Natural killer cell (primary cell): ENCODE measurements at regions not wholly inside any gene's neighbourhood (a gene's known extent, or its start where the extent isn't known, plus 50 kb on each side); places are given as distances from the start of the nearest gene placed in this dataset.

Experiments used
- ATAC-seq, 3 donors: fragments of 150-1000 bp in 2 of 3; fragments of 200-7000 bp in 1 of 3; cut with Tn5 transposase; 1 replicate in 1 of 3; 2 replicates in 2 of 3; pipeline ENCODE4 v1.10.0; 2021; ENCODE audit warnings: mild to moderate bottlenecking in 2 of 3, moderate library complexity in 2 of 3
- DNase-seq, 2 donors: peaks; one replicate each; pipeline versions ENCODE4 v3.0.0 to v3.0.0-alpha.2; 2013 to 2021; ENCODE audit warnings: mixed read lengths in 1 of 2
- H3K27ac ChIP-seq: one replicate; pipeline ENCODE4 v1.5.1; 2013; ENCODE audit warnings: mild to moderate bottlenecking, low read length
- H3K27me3 ChIP-seq: one replicate; pipeline ENCODE4 v1.6.1; 2013; ENCODE audit warnings: low read length; ENCODE audit not compliant: control insufficient read depth, insufficient read depth
- H3K36me3 ChIP-seq: one replicate; pipeline ENCODE4 v1.6.1; 2013; ENCODE audit warnings: low read length; ENCODE audit not compliant: control insufficient read depth, insufficient read depth
- H3K4me1 ChIP-seq: one replicate; pipeline ENCODE4 v1.6.1; 2013; ENCODE audit warnings: low read length; ENCODE audit not compliant: control insufficient read depth, insufficient read depth
- H3K4me3 ChIP-seq: one replicate; pipeline ENCODE4 v1.5.1; 2013; ENCODE audit warnings: low read length
- H3K9me3 ChIP-seq: one replicate; pipeline ENCODE4 v1.6.1; 2013; ENCODE audit warnings: low read length; ENCODE audit not compliant: control insufficient read depth, insufficient read depth
- H3K27ac Mint-ChIP-seq, 2 donors: one replicate each; pipeline ENCODE4 v1.8.0; 2022; ENCODE audit warnings: mild to moderate bottlenecking in 2 of 2, mixed read lengths in 2 of 2, moderate library complexity in 1 of 2
- H3K27me3 Mint-ChIP-seq, 2 donors: one replicate each; pipeline ENCODE4 v1.8.0; 2022; ENCODE audit warnings: low read depth in 2 of 2, mixed read lengths in 2 of 2
- H3K36me3 Mint-ChIP-seq: one replicate; pipeline ENCODE4 v1.8.0; 2022; ENCODE audit warnings: mixed read lengths
- H3K4me1 Mint-ChIP-seq, 2 donors: one replicate each; pipeline ENCODE4 v1.8.0; 2022; ENCODE audit warnings: mixed read lengths in 2 of 2
- H3K4me3 Mint-ChIP-seq: one replicate; pipeline ENCODE4 v1.8.0; 2022; ENCODE audit warnings: mild to moderate bottlenecking, moderate library complexity, mixed read lengths
- H3K9me3 Mint-ChIP-seq, 2 donors: one replicate each; pipeline ENCODE4 v1.8.0; 2022; ENCODE audit warnings: mixed read lengths in 2 of 2
- CTCF ChIP-seq: fragments of 200-600 bp; IDR thresholded peaks from one replicate; pipeline ENCODE4 v1.8.0; 2022; ENCODE audit warnings: antibody characterized with exemption
- WGBS: methylation state at CpG from one replicate; pipeline ENCODE4 v1.1.7; 2013; ENCODE audit warnings: missing lambda C conversion rate; ENCODE audit not compliant: insufficient coverage; 5-methylcytosine and 5-hydroxymethylcytosine counted together
- intact Hi-C: fragments of 100-400 bp; cut with micrococcal nuclease; formaldehyde crosslinking; loops from one replicate; pipeline ENCODE4 v1.14.2; 2022

GRCh38 chr6:113634352-113635163 lies 222.6 kb upstream of the MARCKS start:
- Histone ChIP-seq H3K4me3 (no peak overlapping the region), H3K27ac (peak overlapping the region; percentile 70), H3K4me1 (peaks cover 8% of the 10 kb centered on the region), H3K9me3 (no peaks in the 10 kb centered on the region), H3K36me3 (no peaks in the 10 kb centered on the region), H3K27me3 (no peaks in the 10 kb centered on the region)
- intact Hi-C loops: no loop called here
- H3K4me3 Mint-ChIP-seq: no peak overlapping the region
- H3K36me3 Mint-ChIP-seq: no peaks in the 10 kb centered on the region
- WGBS: 0% methylated on average over 1 of the region's 4 CpGs
- ATAC-seq: peak in 2 of 3 donors; percentile 28 to 43
- H3K27me3 Mint-ChIP-seq: peaks cover 0 to 2% of the 10 kb centered on the region in 2 donors
- peak in 1 of 2 donors; percentile 9 for DNase-seq
- H3K4me1 Mint-ChIP-seq: peaks cover 0 to 5% of the 10 kb centered on the region in 2 donors
- peak overlapping the region in 1 of 2 donors; percentile 18 for H3K27ac Mint-ChIP-seq
- no peak for TF ChIP-seq CTCF
- peaks cover 0 to 4% of the 10 kb centered on the region in 2 donors for H3K9me3 Mint-ChIP-seq

- no peak overlapping the region for H3K4me3 ChIP-seq
- intact Hi-C loops: no loop called here
- no peak for TF ChIP-seq CTCF
- H3K27ac Mint-ChIP-seq: peak overlapping the region in 1 of 2 donors; percentile 18
- no peak overlapping the region for H3K4me3 Mint-ChIP-seq
- DNase-seq: no peak
- 93% methylated on average over 1 of the region's 1 CpG for WGBS
- H3K4me1 Mint-ChIP-seq: peaks cover 0 to 5% of the 10 kb centered on the region in 2 donors
- no peak for ATAC-seq
- H3K4me1 ChIP-seq: peaks cover 8% of the 10 kb centered on the region
- peak overlapping the region; percentile 70 for H3K27ac ChIP-seq
- no peaks in the 10 kb centered on the region for H3K36me3 ChIP-seq
- peaks cover 0 to 4% of the 10 kb centered on the region in 2 donors for H3K9me3 Mint-ChIP-seq
- no peaks in the 10 kb centered on the region for H3K36me3 Mint-ChIP-seq
- no peaks in the 10 kb centered on the region for H3K9me3 ChIP-seq
- H3K27me3 Mint-ChIP-seq: peaks cover 0 to 2% of the 10 kb centered on the region in 2 donors
- no peaks in the 10 kb centered on the region for H3K27me3 ChIP-seq
Measured at GRCh38 chr6:113635222-113635986, 221.7 kb upstream of the MARCKS start.

GRCh38 chr6:113636357-113636824 lies 220.8 kb upstream of the MARCKS start:
- Mint-ChIP-seq H3K36me3 (no peaks in the 10 kb centered on the region), H3K9me3 (peaks cover 0 to 4% of the 10 kb centered on the region in 2 donors), H3K27ac (no peak overlapping the region), H3K27me3 (no peaks in the 10 kb centered on the region), H3K4me3 (no peak overlapping the region), H3K4me1 (no peaks in the 10 kb centered on the region)
- intact Hi-C loops: no loop called here
- 100% methylated on average over 1 of the region's 1 CpG for WGBS
- Histone ChIP-seq H3K27ac (no peak overlapping the region), H3K4me3 (no peak overlapping the region), H3K27me3 (no peaks in the 10 kb centered on the region), H3K36me3 (no peaks in the 10 kb centered on the region), H3K4me1 (peaks cover 3% of the 10 kb centered on the region), H3K9me3 (no peaks in the 10 kb centered on the region)
- DNase-seq: no peak
- no peak for TF ChIP-seq CTCF
- no peak for ATAC-seq
